ENCODE measurements at regions not wholly inside any gene's neighbourhood (a gene's known extent, or its start where the extent isn't known, plus 50 kb on each side); places are given as distances from the start of the nearest gene placed in this dataset.

- TF ChIP-seq POLR2A (IDR thresholded peaks at IDR 0.05; ENCODE audit: low read depth, low read length) (no peak), POU2F2 (IDR thresholded peaks at IDR 0.05; ENCODE audit: low read depth, low read length) (no peak), POLR2AphosphoS5 (IDR thresholded peaks at IDR 0.05; ENCODE audit: low read depth, low read length) (no peak)
Measured at GRCh38 chr14:101323111-101323510, 238.2 kb upstream of the DIO3 start.
